LNCaP clone FGC (cell line): ENCODE measurements at regions not wholly inside any gene's neighbourhood (a gene's known extent, or its start where the extent isn't known, plus 50 kb on each side); places are given as distances from the start of the nearest gene placed in this dataset.

ENCODE experiments used
- DNase-seq: peaks from one replicate; pipeline ENCODE4 v3.0.0-alpha.2; 2011; ENCODE audit warnings: low read depth
- H3K4me3 ChIP-seq: 2 replicates; pipeline ENCODE4 v1.5.1; 2011; ENCODE audit warnings: mild to moderate bottlenecking, low read depth, low read length, control low read depth
- CTCF ChIP-seq: IDR thresholded peaks from 2 replicates; pipeline ENCODE4 v1.5.1; 2012; ENCODE audit warnings: mild to moderate bottlenecking; ENCODE audit not compliant: control insufficient read depth, insufficient read depth; ENCODE audit errors: extremely low read depth

GRCh38 chr10:78459639-78460037, 426.0 kb downstream of the RPS24 start:
- no peak overlapping the region for H3K4me3 ChIP-seq
- DNase-seq: no peak
- no peak for TF ChIP-seq CTCF

GRCh38 chr10:78460204-78460603, 426.5 kb downstream of the RPS24 start:
- H3K4me3 ChIP-seq: no peak overlapping the region
- no peak for DNase-seq
- no peak for TF ChIP-seq CTCF

GRCh38 chr10:78461333-78461732, 427.7 kb downstream of the RPS24 start:
- no peak for TF ChIP-seq CTCF
- DNase-seq: no peak
- no peak overlapping the region for H3K4me3 ChIP-seq

GRCh38 chr10:78462176-78462575, 428.5 kb downstream of the RPS24 start:
- H3K4me3 ChIP-seq: no peak overlapping the region
- no peak for TF ChIP-seq CTCF
- no peak for DNase-seq

GRCh38 chr10:78462726-78463228, 429.1 kb downstream of the RPS24 start:
- DNase-seq: no peak
- TF ChIP-seq CTCF: no peak
- H3K4me3 ChIP-seq: no peak overlapping the region

GRCh38 chr10:78464118-78464855, 430.6 kb downstream of the RPS24 start:
- no peak for TF ChIP-seq CTCF
- DNase-seq: no peak
- no peak overlapping the region for H3K4me3 ChIP-seq

GRCh38 chr10:78464856-78465267, 431.2 kb downstream of the RPS24 start:
- no peak for DNase-seq
- TF ChIP-seq CTCF: no peak

More at GRCh38 chr10:78464856-78465267, 431.2 kb downstream of the RPS24 start:
- H3K4me3 ChIP-seq: no peak overlapping the region
